SK-N-SH (cell line): ENCODE measurements at regions not wholly inside any gene's neighbourhood (a gene's known extent, or its start where the extent isn't known, plus 50 kb on each side); places are given as distances from the start of the nearest gene placed in this dataset.

Experiments
- CTCF ChIA-PET: fragments of 300-600, 350-600 bp; formaldehyde crosslinking; extraction: SDS; loops from one replicate; lab custom pipeline; 2021; lab: Yijun Ruan, JAX
- POLR2A ChIA-PET: fragments of 350-600 bp; sonication (Branson Sonifier 250); formaldehyde crosslinking; extraction: SDS; loops from one replicate; lab custom pipeline; 2020; ENCODE audit warnings: antibody characterized with exemption, inconsistent platforms; lab: Yijun Ruan, JAX
- DNase-seq: peaks from one replicate; pipeline ENCODE4 v3.0.0; 2012
- H2AFZ ChIP-seq: fragments of 200-600 bp; sonication (generic); 2 replicates; pipeline ENCODE4 v1.8.1; 2016; ENCODE audit warnings: antibody characterized with exemption, mild to moderate bottlenecking, low read depth
- H3F3A ChIP-seq: fragments of 200-600 bp; sonication (generic); replicated peaks from 2 replicates; pipeline ENCODE3; 2016; ENCODE audit warnings: antibody characterized with exemption, mild to moderate bottlenecking; ENCODE audit not compliant: insufficient read depth
- H3K27ac ChIP-seq, 2 experiments: fragments of 200-500 bp in 1 of 2; fragments of 200-600 bp in 1 of 2; sonication (Bioruptor generic) in 1 of 2; sonication (generic), shearing (Covaris generic) in 1 of 2; 2 replicates each; pipeline versions ENCODE4 v1.5.1 to v1.6.1; 2014 to 2016; ENCODE audit warnings: low read depth in 2 of 2, inconsistent platforms in 1 of 2, low read length in 1 of 2, mild to moderate bottlenecking in 1 of 2, mixed read lengths in 1 of 2
- H3K27me3 ChIP-seq: fragments of 200-600 bp; sonication (generic), shearing (Covaris generic); 2 replicates; pipeline ENCODE4 v1.6.1; 2016; ENCODE audit warnings: mixed run types; ENCODE audit not compliant: insufficient read depth
- H3K36me3 ChIP-seq, 2 experiments: fragments of 200-500 bp in 1 of 2; fragments of 200-600 bp in 1 of 2; sonication (Bioruptor generic) in 1 of 2; sonication (generic) in 1 of 2; replicated peaks in 1 of 2; 2 replicates each; pipeline versions ENCODE3 to v1.5.1; 2014 to 2016; ENCODE audit warnings: low read length in 1 of 2, mild to moderate bottlenecking in 1 of 2; ENCODE audit not compliant: insufficient read depth in 2 of 2, control insufficient read depth in 1 of 2
- H3K4me1 ChIP-seq, 2 experiments: fragments of 200-500 bp in 1 of 2; fragments of 200-600 bp in 1 of 2; sonication (Bioruptor generic) in 1 of 2; sonication (generic), shearing (Covaris generic) in 1 of 2; 2 replicates each; pipeline versions ENCODE4 v1.5.1 to v1.6.1; 2014 to 2016; ENCODE audit warnings: low read depth in 1 of 2, low read length in 1 of 2, mixed run types in 1 of 2; ENCODE audit not compliant: insufficient read depth in 2 of 2, control insufficient read depth in 1 of 2
- H3K4me2 ChIP-seq: fragments of 200-600 bp; sonication (generic), shearing (Covaris generic); 2 replicates; pipeline ENCODE4 v1.6.1; 2017; ENCODE audit warnings: mixed run types
- H3K4me3 ChIP-seq, 2 experiments: fragments of 200-500 bp in 1 of 2; fragments of 200-600 bp in 1 of 2; sonication (Bioruptor generic) in 1 of 2; sonication (generic), shearing (Covaris generic) in 1 of 2; 2 replicates each; pipeline versions ENCODE4 v1.5.1 to v1.8.1; 2014 to 2016; ENCODE audit warnings: low read depth in 2 of 2, inconsistent platforms in 1 of 2, low read length in 1 of 2, mild to moderate bottlenecking in 1 of 2, mixed read lengths in 1 of 2, moderate library complexity in 1 of 2
- H3K79me2 ChIP-seq: fragments of 200-600 bp; sonication (generic); 2 replicates; pipeline ENCODE4 v1.8.1; 2017; ENCODE audit warnings: mild to moderate bottlenecking; ENCODE audit not compliant: insufficient read depth
- H3K9ac ChIP-seq: fragments of 200-600 bp; sonication (generic); 2 replicates; pipeline ENCODE4 v1.6.1; 2017; ENCODE audit warnings: mixed run types
- H3K9me2 ChIP-seq: fragments of 200-600 bp; sonication (generic); 2 replicates; pipeline ENCODE4 v1.6.1; 2017; ENCODE audit warnings: mixed run types
- H3K9me3 ChIP-seq: fragments of 200-600 bp; sonication (generic); 2 replicates; pipeline ENCODE4 v1.6.1; 2017; ENCODE audit warnings: mixed run types, mild to moderate bottlenecking, moderate library complexity
- H4K20me1 ChIP-seq: fragments of 200-600 bp; sonication (generic); 2 replicates; pipeline ENCODE4 v1.6.1; 2017; ENCODE audit warnings: mild to moderate bottlenecking, mixed run types; ENCODE audit not compliant: insufficient read depth
- EP300 ChIP-seq, 2 experiments: IDR thresholded peaks; 2 replicates each; pipeline versions ENCODE4 v1.4.0 to v1.6.1; 2012; ENCODE audit warnings: borderline replicate concordance in 1 of 2, low read depth in 1 of 2, low read length in 1 of 2
- FOXM1 ChIP-seq: IDR thresholded peaks from 2 replicates; pipeline ENCODE4 v1.4.0; 2012; ENCODE audit warnings: low read depth, mild to moderate bottlenecking
- GATA2 ChIP-seq: sonication (generic); formaldehyde crosslinking; IDR thresholded peaks from 2 replicates; pipeline ENCODE4 v1.5.0; 2020; ENCODE audit warnings: mild to moderate bottlenecking, missing genetic modification reagents
- MXI1 ChIP-seq: IDR thresholded peaks from 2 replicates; pipeline ENCODE4 v1.6.1; 2012; ENCODE audit warnings: mild to moderate bottlenecking, low read depth, low read length, improper control_type of control experiment
- NFIC ChIP-seq: IDR thresholded peaks from 2 replicates; pipeline ENCODE4 v1.4.0; 2012; ENCODE audit warnings: borderline replicate concordance
- NRF1 ChIP-seq: IDR thresholded peaks from 2 replicates; pipeline ENCODE4 v1.6.1; 2012; ENCODE audit warnings: low read depth, mild to moderate bottlenecking, low read length
- RAD21 ChIP-seq: IDR thresholded peaks from 2 replicates; pipeline ENCODE4 v1.6.1; 2012; ENCODE audit warnings: mild to moderate bottlenecking, low read length
- RCOR1 ChIP-seq: fragments of 150-350 bp; IDR thresholded peaks from 2 replicates; pipeline ENCODE4 v1.6.1; 2017; ENCODE audit warnings: antibody characterized with exemption, low read length
- RFX5 ChIP-seq: IDR thresholded peaks from 2 replicates; pipeline ENCODE4 v1.6.1; 2012; ENCODE audit warnings: mild to moderate bottlenecking, improper control_type of control experiment, low read length
- RXRA ChIP-seq: IDR thresholded peaks from 2 replicates; pipeline ENCODE4 v1.4.0; 2012; ENCODE audit warnings: low read depth, mild to moderate bottlenecking, borderline replicate concordance
- SMC3 ChIP-seq: IDR thresholded peaks from 2 replicates; pipeline ENCODE4 v1.6.1; 2012; ENCODE audit warnings: low read depth, low read length, improper control_type of control experiment
- TAF1 ChIP-seq: IDR thresholded peaks from 2 replicates; pipeline ENCODE4 v1.6.1; 2012; ENCODE audit warnings: low read depth, mild to moderate bottlenecking, low read length, moderate library complexity, borderline replicate concordance
- TCF12 ChIP-seq: IDR thresholded peaks from 2 replicates; pipeline ENCODE4 v1.4.0; 2012
- TEAD4 ChIP-seq: IDR thresholded peaks from 2 replicates; pipeline ENCODE4 v1.4.0; 2012; ENCODE audit warnings: mild to moderate bottlenecking, borderline replicate concordance; ENCODE audit not compliant: insufficient read depth
- WGBS: methylation state at CpG from one replicate; pipeline ENCODE4 v1.1.6; 2017; ENCODE audit warnings: low lambda C conversion rate; 5-methylcytosine and 5-hydroxymethylcytosine counted together
- TF ChIP-seq, protein P1 (sequence below): IDR thresholded peaks from 2 replicates; pipeline ENCODE4; 2012
- TF ChIP-seq, protein P2 (sequence below): IDR thresholded peaks from 2 replicates; pipeline ENCODE4 v1.6.1; 2012; ENCODE audit warnings: mild to moderate bottlenecking, low read depth, low read length, moderate library complexity
- TF ChIP-seq, protein P3 (sequence below): IDR thresholded peaks from 2 replicates; pipeline ENCODE4 v1.4.0; 2012; ENCODE audit warnings: low read depth, borderline replicate concordance
- TF ChIP-seq, protein P4 (sequence below): IDR thresholded peaks from 2 replicates; pipeline ENCODE4 v1.4.0; 2012; ENCODE audit warnings: low read depth
- TF ChIP-seq, protein P5 (sequence below): fragments of 150-350 bp; IDR thresholded peaks from 2 replicates; pipeline ENCODE4 v1.6.1; 2016; ENCODE audit warnings: mild to moderate bottlenecking, low read depth, low read length
- TF ChIP-seq, protein P6 (sequence below): fragments of 200-600 bp; sonication (generic); IDR thresholded peaks from 2 replicates; pipeline ENCODE4 v1.6.1; 2017; ENCODE audit warnings: antibody characterized with exemption, mild to moderate bottlenecking, moderate library complexity

DNA sequence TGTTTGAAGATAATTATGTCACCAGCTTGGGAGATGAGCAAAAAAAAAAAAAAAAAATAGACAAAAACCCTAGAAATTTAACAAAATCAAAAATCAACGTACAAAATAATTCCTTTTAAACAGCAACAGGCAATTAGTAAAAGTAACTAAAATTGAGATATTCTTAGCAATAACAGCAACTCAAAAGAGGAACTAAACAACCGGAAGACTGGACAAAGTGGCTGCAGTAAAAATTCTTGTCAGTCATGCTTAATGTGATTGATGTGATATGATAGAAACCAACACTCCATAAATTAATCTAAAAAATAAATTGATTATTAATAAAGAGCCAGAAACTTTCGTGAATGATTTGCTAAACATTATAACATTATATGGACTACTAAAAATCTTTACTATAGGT is 1534.6 kb upstream of the AGA start:
- 0 out of 2 replicates have a peak, but pooled peaks cover 5% of the 10 kb centered on the region for H4K20me1 ChIP-seq
- TF ChIP-seq, protein P1, sequence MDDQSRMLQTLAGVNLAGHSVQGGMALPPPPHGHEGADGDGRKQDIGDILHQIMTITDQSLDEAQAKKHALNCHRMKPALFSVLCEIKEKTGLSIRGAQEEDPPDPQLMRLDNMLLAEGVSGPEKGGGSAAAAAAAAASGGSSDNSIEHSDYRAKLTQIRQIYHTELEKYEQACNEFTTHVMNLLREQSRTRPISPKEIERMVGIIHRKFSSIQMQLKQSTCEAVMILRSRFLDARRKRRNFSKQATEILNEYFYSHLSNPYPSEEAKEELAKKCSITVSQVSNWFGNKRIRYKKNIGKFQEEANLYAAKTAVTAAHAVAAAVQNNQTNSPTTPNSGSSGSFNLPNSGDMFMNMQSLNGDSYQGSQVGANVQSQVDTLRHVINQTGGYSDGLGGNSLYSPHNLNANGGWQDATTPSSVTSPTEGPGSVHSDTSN, result no peak
- TF ChIP-seq, protein P2, sequence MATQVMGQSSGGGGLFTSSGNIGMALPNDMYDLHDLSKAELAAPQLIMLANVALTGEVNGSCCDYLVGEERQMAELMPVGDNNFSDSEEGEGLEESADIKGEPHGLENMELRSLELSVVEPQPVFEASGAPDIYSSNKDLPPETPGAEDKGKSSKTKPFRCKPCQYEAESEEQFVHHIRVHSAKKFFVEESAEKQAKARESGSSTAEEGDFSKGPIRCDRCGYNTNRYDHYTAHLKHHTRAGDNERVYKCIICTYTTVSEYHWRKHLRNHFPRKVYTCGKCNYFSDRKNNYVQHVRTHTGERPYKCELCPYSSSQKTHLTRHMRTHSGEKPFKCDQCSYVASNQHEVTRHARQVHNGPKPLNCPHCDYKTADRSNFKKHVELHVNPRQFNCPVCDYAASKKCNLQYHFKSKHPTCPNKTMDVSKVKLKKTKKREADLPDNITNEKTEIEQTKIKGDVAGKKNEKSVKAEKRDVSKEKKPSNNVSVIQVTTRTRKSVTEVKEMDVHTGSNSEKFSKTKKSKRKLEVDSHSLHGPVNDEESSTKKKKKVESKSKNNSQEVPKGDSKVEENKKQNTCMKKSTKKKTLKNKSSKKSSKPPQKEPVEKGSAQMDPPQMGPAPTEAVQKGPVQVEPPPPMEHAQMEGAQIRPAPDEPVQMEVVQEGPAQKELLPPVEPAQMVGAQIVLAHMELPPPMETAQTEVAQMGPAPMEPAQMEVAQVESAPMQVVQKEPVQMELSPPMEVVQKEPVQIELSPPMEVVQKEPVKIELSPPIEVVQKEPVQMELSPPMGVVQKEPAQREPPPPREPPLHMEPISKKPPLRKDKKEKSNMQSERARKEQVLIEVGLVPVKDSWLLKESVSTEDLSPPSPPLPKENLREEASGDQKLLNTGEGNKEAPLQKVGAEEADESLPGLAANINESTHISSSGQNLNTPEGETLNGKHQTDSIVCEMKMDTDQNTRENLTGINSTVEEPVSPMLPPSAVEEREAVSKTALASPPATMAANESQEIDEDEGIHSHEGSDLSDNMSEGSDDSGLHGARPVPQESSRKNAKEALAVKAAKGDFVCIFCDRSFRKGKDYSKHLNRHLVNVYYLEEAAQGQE, result no peak
- TF ChIP-seq, protein P3, sequence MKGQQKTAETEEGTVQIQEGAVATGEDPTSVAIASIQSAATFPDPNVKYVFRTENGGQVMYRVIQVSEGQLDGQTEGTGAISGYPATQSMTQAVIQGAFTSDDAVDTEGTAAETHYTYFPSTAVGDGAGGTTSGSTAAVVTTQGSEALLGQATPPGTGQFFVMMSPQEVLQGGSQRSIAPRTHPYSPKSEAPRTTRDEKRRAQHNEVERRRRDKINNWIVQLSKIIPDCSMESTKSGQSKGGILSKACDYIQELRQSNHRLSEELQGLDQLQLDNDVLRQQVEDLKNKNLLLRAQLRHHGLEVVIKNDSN, result no peak
- TF ChIP-seq EP300 (IDR thresholded peaks at IDR 0.05; ENCODE audit: borderline replicate concordance in 1 of 2, low read depth in 1 of 2, low read length in 1 of 2) (no peak), TCF12 (no peak), GATA2 (CRISPR knock-in tag) (no peak), RXRA (no peak), SMC3 (no peak), FOXM1 (no peak), NRF1 (no peak), NFIC (no peak)
- TF ChIP-seq, protein P4, sequence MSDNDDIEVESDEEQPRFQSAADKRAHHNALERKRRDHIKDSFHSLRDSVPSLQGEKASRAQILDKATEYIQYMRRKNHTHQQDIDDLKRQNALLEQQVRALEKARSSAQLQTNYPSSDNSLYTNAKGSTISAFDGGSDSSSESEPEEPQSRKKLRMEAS, result no peak
- no peaks in the 10 kb centered on the region for H3K27me3 ChIP-seq
- H3K36me3 ChIP-seq, result no peaks in the 10 kb centered on the region
- under 1% methylated on average over 3 of the region's 3 CpGs for WGBS
- H3K4me1 ChIP-seq, result no peaks in the 10 kb centered on the region
- no peaks in the 10 kb centered on the region for H3K79me2 ChIP-seq
- no peaks in the 10 kb centered on the region for H3K9me3 ChIP-seq
- no peaks in the 10 kb centered on the region for H3F3A ChIP-seq
- H3K9me2 ChIP-seq, result no peaks in the 10 kb centered on the region
- no peak overlapping the region for H3K27ac ChIP-seq
- no peak for DNase-seq
- H3K4me3 ChIP-seq, result no peak overlapping the region
- H3K9ac ChIP-seq, result no peak overlapping the region
- ChIA-PET CTCF (no interaction called here), POLR2A (no interaction called here)
- no peak overlapping the region for H3K4me2 ChIP-seq
- H2AFZ ChIP-seq, result no peak overlapping the region

DNA sequence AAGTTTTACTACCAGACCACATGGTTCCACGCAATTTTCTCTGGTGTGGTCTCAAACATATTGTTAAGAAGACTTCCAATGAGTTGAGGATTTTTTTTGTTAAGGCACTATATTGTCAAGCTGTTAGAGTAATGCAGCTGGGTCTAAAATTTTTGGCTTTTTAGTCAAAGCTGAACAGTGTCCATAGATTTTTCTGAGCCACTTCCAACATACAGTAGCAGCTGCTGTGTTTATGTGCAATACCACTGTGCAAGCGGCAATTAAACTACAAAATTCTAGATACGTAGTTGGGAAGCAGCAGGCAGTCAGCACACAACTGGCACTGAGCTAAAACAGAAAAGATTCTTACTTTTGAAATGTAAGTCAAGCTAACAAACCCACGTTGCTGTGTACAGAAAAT is 1551.1 kb upstream of the AGA start:
- Histone ChIP-seq H2AFZ (no peak overlapping the region), H3K4me2 (no peak overlapping the region), H3K4me3 (no peak overlapping the region), H3K27ac (no peak overlapping the region), H3K9ac (no peak overlapping the region), H3K9me2 (no peaks in the 10 kb centered on the region), H3K79me2 (no peaks in the 10 kb centered on the region), H3K9me3 (no peaks in the 10 kb centered on the region), H3K36me3 (no peaks in the 10 kb centered on the region), H3F3A (no peaks in the 10 kb centered on the region), H4K20me1 (no peaks in the 10 kb centered on the region), H3K4me1 (no peaks in the 10 kb centered on the region), H3K27me3 (no peaks in the 10 kb centered on the region)
- CTCF ChIA-PET, result no interaction called here
- WGBS, result 3% methylated on average over 4 of the region's 4 CpGs
- DNase-seq, result no peak
- POLR2A ChIA-PET, result no interaction called here
- TF ChIP-seq, protein P4, result no peak
- TF ChIP-seq RCOR1 (no peak), RAD21 (no peak), TEAD4 (no peak), MXI1 (no peak), RFX5 (no peak), TAF1 (no peak)
- TF ChIP-seq, protein P5, sequence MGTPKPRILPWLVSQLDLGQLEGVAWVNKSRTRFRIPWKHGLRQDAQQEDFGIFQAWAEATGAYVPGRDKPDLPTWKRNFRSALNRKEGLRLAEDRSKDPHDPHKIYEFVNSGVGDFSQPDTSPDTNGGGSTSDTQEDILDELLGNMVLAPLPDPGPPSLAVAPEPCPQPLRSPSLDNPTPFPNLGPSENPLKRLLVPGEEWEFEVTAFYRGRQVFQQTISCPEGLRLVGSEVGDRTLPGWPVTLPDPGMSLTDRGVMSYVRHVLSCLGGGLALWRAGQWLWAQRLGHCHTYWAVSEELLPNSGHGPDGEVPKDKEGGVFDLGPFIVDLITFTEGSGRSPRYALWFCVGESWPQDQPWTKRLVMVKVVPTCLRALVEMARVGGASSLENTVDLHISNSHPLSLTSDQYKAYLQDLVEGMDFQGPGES, result no peak
- TF ChIP-seq, protein P6, sequence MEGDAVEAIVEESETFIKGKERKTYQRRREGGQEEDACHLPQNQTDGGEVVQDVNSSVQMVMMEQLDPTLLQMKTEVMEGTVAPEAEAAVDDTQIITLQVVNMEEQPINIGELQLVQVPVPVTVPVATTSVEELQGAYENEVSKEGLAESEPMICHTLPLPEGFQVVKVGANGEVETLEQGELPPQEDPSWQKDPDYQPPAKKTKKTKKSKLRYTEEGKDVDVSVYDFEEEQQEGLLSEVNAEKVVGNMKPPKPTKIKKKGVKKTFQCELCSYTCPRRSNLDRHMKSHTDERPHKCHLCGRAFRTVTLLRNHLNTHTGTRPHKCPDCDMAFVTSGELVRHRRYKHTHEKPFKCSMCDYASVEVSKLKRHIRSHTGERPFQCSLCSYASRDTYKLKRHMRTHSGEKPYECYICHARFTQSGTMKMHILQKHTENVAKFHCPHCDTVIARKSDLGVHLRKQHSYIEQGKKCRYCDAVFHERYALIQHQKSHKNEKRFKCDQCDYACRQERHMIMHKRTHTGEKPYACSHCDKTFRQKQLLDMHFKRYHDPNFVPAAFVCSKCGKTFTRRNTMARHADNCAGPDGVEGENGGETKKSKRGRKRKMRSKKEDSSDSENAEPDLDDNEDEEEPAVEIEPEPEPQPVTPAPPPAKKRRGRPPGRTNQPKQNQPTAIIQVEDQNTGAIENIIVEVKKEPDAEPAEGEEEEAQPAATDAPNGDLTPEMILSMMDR, result no peak
